Activated CD4-positive, alpha-beta T cell treated with anti-CD3 and anti-CD28 coated beads, Interleukin-2, Interleukin-4, amounts not matched to agents 100 ng/mL and 50 ng/mL, durations not matched to agents 16 hours and 8 hours (primary cell): ENCODE measurements at regions not wholly inside any gene's neighbourhood (a gene's known extent, or its start where the extent isn't known, plus 50 kb on each side); places are given as distances from the start of the nearest gene placed in this dataset.

Experiments
- DNase-seq: peaks from one replicate; pipeline ENCODE4 v3.0.0-alpha.2; 2020; ENCODE audit warnings: low spot score

DNA sequence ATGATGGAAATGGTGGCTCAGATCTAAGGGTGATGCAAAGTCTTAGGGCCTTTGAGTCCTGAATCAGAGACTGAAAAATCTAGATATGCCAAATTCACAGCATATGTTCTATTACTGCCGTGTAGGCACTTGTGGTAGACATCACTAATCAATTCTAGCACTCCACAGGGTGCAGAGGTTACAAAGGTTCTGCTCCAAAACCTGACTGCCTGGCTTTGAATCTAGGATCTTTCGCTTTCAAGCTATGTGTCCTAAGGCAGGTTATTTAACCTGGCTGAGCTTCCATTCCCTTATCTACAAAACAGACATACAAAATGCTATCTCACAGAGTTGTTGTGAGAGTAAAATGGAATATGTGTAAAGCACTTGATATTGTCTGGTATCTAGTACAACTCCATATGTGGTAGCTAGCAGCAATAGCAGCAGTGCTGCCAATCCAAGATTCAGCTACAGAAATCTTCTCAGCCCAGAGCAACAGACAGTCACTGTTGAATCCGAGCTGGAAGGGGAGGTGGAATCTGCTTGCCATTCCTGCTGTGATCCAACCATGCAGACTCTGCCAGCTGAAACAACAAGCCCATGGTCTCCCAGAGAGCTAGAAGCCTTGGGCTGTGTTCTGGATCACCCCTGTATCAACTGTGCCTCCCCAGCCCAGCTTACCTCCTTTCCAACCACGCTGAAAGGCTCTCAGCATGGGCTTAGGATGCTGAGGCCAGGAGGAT is 206.9 kb downstream of the TFAP2C start:
- no peak for DNase-seq

- no peak for DNase-seq
These were observed 210.1 kb downstream of the TFAP2C start for GRCh38 chr20:56839222-56839621.

DNA sequence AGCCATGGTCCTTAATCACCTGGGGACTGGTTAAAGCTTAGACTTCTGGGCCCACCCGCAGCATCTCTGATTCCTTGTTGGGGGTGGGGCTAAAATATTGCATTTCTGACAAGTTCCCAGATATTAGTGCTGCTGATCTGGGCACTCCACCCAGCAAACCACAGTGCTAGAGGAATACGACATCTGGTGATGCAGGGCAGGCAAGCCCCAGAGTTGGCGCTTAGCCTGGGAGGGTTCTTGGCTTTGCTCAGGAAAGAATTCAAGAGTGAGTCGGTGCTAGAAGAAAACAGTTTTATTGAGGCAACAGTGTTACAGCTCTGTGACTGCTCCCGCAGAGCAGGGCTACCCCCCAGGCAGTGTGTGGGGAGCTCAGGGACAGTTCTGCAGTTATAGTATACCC is 210.7 kb downstream of the TFAP2C start:
- no peak for DNase-seq

DNA sequence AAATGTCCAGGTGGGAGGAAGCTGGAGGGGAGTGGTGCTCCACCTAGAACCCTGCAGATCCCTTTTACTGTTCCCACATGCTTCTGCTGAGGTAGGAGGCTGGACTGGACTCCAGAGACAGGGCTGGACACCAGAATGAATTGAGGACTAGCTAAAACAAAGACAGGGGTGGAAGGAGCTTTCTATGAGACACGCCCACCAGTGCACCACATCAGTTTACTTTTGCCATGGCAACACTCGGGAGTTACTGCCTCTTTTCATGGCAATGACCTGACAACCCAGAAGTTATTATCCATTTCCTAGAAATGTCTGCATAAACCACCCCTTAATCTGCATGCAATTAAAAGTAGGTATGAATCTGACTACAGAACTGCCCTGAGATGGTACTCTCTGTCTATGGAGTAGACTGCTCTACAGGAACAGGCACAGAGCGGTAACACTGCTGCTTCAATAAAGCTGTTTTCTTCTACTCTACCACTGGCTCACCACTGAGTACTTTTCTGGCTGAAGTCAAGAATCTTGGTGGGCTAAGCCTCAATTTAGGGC is 211.7 kb downstream of the TFAP2C start:
- DNase-seq, result no peak

GRCh38 chr20:56841346-56841908 is 212.3 kb downstream of the TFAP2C start:
- no peak for DNase-seq

DNA sequence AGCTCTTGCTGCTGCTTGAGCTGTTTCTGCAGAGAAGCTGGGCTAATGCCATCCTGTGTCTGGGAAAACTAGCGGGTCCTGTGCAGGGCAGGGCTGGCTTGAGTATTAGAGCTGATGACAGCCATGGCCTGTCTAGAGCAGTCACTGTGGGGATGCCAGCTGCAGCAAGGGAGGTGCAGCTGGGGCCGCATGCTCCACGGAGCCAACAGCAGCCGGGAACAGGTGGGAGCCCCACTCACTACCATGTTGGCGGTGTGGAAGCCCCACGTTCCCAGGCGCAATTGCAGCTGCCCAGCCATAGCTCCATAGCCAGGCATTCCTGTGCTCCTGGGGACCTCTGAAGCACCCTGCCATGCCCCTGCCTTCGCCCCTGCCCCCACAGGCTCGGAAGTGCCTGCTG is 212.9 kb downstream of the TFAP2C start:
- DNase-seq, result no peak

GRCh38 chr20:56843386-56843785 is 214.3 kb downstream of the TFAP2C start:
- DNase-seq, result no peak

DNA sequence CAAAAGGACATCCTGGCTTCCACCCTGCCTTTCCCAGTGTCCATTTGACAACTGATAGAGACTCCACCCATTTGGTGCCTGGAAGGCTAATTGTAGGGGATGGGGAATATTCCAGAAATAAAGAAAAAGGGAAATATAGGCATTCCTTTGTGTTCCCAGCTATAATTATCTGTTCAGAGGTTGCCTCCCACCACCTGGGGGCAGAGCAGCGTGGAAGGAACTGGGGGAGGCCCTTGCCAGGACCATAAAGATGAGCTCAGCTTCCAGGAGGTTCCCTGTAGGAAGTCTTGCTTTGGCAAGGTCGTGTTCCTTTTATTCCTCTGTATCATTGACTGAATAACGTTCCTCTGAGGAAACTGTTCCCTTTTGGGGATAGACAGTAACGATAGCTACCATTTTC is 214.7 kb downstream of the TFAP2C start:
- no peak for DNase-seq

DNA sequence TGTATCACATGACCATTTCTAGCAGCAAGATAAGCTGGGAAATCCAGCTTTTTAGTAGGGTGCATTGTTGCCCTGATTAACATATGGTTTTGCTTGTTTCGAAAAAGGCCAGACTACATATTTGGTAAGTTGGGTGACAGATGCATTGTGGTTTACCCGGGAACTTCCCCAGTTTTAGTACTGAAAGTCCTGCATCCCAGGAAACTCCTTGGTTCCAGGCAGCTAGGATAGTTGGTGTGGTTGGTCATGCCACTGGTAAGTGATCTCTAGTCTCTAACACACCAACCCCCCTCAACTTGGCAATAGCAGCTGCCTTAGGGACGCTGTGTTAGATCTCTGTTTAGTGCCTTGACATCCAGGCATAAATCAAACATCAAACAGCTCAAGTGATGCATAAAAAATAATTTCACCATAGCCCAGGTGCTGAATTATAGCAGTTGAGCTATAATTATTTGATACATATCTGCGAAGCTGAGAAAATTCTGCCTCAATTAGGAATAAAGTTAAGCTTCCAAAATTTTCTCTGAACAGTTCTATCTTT is 216.5 kb downstream of the TFAP2C start:
- no peak for DNase-seq

GRCh38 chr20:56848561-56848960 is 219.5 kb downstream of the TFAP2C start:
- DNase-seq, result no peak

DNA sequence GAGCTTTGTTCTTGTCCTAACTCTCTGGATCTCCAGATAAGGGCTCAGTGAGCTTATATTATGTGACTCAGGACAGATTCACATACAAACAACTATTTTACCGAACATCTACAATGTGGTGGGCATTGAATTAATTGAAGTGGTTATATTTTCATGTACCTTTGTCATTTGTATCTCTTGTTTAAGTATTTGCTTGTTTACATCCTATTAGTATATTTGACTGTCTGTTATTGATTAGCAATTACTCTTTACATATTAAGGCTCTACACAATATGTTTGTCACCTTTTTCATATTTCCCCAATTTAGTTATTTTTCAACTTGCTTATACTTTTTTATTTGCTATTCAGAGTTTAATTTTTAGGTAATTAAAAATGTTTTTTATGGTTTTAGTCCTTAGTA is 222.4 kb downstream of the TFAP2C start:
- DNase-seq, result no peak

- no peak for DNase-seq
These were observed 226.6 kb downstream of the TFAP2C start for GRCh38 chr20:56855708-56856107.

DNA sequence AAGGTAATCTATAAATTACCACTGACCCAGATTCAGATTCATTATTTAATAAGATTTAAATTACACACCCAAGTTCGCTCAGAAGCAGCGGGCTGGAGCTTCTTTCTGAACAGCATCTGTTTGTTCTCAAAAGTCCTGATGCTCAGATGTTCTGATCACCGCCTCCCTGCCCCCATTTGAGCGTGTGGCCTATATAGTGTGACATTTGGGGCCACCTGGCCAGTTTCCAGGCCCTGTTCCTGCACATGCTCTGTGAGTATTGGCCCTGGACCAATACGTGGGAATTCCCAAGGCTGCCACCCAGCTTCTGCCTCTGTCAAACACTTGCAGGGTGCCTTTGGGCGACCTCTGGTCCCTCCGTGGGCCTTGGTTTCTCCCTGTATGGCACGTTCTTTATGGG is 228.8 kb downstream of the TFAP2C start:
- no peak for DNase-seq

GRCh38 chr20:56859039-56859800 is 230.1 kb downstream of the TFAP2C start:
- DNase-seq, result no peak

DNA sequence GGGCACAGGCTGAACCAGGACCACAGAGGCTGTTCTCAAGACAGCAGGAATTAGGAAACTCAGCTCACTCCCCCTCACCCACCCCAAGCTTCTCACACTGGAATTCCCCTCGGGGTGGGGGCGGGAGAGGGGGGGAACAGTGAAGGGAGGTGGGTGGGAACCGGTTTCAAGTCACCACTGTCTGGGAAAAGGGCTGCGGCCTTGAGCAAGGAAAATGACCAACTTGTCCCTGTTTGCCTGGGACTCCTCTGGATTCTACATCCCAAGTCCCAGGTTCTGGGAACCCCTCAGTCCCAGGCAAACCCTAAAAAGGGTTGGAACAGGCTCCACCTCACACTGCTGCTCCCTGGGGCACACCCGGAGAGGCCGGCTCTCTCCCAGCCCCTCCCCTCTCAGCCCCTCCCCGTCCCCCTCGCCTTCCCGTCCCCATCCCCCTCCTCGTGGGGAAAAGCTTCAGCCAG is 230.7 kb downstream of the TFAP2C start:
- no peak for DNase-seq

GRCh38 chr20:56860413-56860812 is 231.3 kb downstream of the TFAP2C start:
- no peak for DNase-seq

DNA sequence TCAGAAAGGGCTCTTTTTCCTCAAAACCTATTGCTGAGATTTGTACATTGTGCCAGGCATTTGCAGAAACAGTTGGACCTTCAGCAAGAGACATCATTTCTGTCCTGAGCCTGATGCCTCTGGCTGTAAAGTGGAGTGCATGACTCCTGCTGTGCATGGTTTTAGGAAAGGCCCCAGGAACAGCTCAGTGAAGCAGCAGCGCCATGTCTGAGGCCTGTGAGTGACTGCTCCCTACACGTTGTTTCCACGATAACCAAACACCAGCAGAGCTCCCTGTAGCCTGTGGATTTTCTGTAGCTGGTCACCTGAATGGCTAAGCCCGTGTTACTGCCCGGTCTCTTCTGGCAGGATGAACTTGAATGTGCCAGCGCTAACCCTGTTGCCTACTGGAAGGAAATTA is 232.5 kb downstream of the TFAP2C start:
- no peak for DNase-seq

- no peak for DNase-seq
These were observed 235.9 kb downstream of the TFAP2C start for GRCh38 chr20:56865055-56865454.

DNA sequence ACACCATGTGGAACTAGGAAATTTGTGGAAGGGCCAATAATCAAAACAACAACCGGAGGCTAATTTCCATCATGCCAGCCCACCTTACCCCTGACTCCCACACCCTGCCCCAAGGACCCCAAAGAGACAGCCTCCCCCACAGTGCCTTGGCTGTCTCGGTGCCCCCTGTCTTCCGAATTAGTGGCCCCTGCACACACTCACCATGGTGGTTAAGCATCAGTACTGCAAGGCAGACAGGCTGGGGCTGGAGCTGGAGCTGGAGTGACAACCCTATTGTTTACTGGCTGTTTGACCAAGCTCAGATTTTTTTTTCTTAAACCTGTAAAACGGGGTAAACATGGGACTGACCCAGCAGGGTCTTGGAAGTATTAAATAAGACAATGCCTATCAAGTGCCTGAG is 238.0 kb downstream of the TFAP2C start:
- DNase-seq, result no peak

DNA sequence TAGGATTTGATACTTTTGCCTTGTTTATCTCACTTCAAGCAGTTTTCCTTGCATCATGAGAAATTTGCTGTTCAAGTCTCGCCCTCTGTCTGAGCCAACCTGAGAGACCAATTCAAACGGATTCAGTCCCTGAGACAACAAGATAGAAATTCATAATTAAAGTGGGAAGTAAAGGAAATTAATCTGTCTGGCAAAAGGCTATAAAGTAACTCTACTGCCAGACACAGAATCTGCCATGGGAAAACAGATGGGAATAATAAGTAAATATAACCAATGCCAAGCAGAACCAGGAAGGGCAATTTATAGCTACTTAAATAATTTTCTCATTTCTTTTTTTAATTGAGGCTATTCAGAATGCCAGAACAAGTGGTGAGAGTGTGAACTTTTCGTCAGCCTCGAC is 239.6 kb downstream of the TFAP2C start:
- no peak for DNase-seq

DNA sequence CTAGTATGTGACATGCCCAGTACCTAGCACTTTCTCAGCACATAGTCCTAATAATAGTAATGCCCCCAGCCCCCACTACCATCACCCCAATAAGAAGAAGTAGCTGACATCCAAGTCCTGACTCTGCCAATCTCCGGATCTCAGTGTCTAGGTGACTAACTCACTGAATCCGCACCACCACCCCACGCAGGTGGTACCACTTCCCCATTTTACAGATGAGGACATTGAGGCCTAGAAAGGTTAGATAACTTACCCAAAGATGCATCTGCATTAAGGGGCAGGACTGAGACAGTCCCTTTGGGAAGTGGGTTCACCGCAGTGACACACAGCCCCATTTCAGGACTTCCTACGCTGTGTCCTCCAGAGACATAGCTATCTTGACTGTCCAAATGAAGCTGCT is 241.2 kb downstream of the TFAP2C start:
- no peak for DNase-seq

DNA sequence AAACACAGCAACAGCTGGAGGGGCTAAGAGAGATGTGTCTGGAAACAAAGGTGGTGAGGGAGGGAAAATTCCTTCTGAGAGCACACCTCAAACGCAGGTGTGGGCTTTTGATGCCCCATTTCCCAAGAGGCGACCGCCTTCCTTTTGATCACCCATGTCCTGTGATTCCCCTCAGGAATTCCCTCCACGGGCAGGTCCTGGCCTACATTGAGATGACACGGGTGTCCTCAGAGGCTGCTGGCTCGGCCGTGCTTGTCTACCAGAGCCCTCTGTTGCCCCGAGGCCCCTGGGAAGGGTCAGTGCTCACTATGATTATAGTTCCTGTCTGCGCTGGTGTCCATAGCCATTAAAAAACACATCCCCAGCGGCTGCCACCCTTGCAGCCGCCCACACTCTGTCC is 242.6 kb downstream of the TFAP2C start:
- DNase-seq, result no peak
